SKM-1 treated with dmso at 0.1 percent for 144 hours (cell line): ENCODE measurements at regions not wholly inside any gene's neighbourhood (a gene's known extent, or its start where the extent isn't known, plus 50 kb on each side); places are given as distances from the start of the nearest gene placed in this dataset.

ENCODE experiments used
- DNase-seq: peaks from one replicate; lab custom pipeline; 2025; ENCODE audit not compliant: unreplicated experiment; lab: John Stamatoyannopoulos, UW

GRCh38 chr4:15270201-15270600, 157.6 kb upstream of the C1QTNF7 start:
- no peak for DNase-seq

- no peak for DNase-seq
Observed at GRCh38 chr4:15286041-15286440, 141.8 kb upstream of the C1QTNF7 start.

- DNase-seq: no peak
Observed at GRCh38 chr4:15291122-15291521, 136.7 kb upstream of the C1QTNF7 start.

DNA sequence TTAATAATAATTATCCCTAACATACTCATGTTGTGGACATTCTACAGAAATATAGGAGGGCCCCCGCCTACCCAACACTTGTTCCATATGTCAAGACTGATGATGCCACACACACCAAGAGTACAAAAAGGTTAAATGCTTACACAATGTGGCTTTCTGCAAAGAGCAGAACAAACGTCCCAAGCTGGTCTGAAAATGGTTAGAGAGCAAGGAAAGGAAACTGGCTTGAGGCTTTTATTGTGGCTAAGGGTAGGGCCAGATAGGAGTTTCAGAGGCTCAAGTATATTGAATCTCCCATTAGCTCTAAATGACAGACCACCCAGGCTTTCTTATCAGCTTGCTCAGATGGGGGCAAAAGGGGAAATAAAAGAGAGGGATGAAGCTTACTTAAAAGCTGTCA, 134.1 kb upstream of the C1QTNF7 start:
- DNase-seq: no peak

DNA sequence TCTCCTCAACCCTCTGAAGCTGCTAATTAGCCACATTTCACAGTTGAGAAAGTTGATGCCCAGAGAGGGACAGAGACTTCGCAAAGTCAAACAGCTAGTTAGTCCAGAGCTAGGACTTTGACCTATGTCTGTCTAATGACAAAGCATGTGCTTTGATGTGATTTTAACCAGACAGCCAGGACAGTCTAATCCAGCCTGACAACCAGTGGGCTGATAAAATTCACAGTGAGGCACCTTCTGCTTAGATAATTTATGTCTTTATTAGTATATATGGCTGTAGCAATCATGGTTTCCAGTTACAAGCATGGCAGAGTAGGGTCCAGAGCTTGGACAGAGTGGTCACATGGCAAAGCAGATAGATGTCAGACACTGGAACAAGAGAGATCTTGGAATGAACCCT, 133.6 kb upstream of the C1QTNF7 start:
- no peak for DNase-seq

GRCh38 chr4:15294832-15295231, 133.0 kb upstream of the C1QTNF7 start:
- DNase-seq: no peak

DNA sequence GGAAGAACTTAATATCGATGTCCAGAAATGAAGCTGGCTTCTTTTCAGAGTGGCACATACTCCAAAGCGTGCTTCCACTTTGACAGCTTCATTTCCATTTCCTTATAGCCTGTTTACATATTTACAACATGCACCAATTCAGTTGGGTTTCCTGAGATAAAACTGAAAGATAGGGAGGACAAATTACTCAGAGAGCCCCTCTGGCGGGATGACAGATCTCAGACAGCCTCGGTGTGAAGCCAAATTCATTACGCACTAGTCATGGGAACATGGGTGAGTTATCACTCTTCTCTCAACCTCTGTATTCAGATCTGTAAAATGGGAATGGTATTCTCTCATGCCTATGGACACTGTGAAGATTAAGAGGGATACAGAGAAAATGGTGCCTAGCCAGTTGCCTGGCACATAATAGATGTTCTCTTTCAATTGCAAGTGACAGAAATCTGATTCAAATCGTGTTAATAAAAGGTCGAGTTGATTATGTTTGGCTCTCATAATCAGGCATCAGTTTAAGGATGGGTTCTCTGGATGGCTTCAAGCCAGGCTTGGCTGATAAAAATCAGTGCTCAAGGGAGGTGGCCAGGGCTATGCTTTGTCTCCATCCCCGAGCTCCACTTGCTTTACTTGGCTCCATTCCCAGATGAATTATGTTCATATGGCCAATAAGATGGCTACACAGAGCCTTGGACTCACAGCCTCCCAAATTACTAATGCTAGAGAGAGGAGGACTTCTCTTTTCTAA, 132.2 kb upstream of the C1QTNF7 start:
- no peak for DNase-seq

DNA sequence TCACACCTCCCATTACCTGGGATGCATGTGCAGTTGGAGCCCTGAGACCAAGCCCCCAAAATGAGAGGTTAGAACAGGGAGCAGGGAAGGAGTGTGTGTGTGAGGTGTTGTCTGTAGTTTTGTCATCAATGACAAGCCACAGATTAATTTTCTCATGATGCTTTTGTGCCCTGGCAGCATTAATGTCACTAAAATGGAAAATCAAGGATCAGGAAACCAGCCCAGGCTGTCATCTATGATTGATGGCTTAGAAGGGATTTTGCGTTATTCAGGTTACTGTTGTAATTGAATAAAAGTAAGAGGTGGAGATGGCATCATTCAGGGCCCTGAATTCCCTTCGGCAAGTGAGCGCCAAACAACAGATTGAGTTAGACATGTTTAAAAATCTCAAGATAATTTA, 130.5 kb upstream of the C1QTNF7 start:
- DNase-seq: no peak

DNA sequence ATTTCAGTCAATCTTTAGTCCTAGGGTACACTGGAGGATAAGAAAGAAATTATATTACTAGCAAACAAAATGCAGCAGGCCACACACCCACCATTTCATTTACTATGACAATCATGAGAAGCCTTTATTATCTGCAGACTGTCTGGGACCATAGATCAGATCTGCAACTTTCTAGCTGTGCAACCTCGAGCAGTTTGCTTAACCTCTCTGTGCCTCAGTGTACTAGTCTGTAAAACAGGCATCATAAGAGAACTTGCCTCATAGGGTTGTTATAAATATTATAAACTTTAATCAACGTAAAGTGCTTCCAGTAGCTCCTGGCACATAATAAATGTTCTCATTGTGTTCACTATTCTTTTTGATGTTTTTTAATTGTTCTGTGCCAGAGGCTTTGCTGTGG, 128.2 kb upstream of the C1QTNF7 start:
- DNase-seq: no peak

- DNase-seq: no peak
Observed at GRCh38 chr4:15303052-15303641, 124.7 kb upstream of the C1QTNF7 start.

DNA sequence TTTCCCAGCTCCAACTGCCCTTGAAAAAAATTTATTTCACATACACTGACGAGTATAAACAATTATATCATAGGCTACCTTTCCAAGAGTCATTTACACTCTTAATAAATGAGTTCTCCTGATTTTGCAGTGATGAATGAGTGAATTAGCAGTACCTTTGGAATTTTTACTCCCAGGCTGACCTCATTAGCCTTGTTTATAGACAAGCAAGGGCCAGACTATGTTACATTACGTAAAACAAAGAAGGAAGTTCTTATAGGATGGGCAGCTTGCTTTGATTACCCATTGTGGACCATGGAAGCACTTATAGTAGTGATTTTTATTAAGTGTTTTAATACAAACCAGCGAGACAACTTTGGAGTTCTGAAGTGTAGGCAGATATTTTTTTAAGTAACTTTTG, 112.9 kb upstream of the C1QTNF7 start:
- DNase-seq: no peak

DNA sequence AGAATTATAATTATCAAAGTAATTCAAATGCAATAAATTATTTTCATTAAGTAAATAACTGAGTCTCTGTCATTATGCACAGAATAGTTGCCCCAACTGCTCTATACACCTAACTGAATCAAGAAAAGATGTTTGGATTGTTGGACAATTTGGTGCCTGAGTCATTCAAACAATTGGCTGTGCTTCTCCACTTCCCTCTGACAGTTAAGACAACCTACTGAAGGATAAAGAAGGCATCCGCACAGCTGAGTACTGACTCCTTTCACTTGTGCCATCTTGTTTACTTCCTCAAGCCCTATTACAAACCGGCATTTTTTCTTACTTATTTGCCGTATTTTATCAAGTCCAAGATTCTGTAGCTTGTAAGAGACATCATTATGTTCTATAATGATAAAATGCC, 110.6 kb upstream of the C1QTNF7 start:
- DNase-seq: no peak

DNA sequence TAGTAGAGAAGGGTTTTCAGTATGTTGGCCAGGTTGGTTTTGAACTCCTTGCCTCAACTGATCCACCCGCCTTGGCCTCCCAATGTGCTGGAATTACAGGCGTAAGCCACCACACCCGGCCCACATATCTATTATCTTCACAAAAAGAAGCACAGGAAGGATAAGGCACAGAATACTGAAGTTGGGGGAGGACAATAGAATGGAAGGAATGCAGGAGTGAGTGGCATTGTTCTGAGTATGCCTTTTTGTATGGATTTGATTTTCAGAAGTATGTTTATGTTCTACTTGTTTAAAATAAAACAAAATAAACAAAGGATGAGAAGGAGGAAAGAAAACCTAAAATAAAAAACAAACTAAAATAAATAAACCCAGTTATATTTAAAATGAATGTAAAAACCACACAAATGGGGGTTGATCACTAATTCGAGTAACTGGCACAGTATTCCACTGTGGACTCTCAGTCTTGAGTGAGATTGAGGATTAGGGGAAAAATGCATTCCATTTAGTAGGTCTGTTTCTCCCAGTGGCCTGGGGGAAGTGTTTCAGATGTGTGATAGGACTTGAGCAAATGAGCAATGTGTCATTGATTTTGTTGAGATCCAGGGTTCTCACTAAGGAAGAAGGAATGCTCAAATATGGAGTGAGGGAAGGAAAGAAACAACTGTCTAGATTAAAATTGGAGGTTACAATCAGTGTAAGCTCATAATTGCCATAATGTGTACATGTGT, 109.0 kb upstream of the C1QTNF7 start:
- DNase-seq: no peak

DNA sequence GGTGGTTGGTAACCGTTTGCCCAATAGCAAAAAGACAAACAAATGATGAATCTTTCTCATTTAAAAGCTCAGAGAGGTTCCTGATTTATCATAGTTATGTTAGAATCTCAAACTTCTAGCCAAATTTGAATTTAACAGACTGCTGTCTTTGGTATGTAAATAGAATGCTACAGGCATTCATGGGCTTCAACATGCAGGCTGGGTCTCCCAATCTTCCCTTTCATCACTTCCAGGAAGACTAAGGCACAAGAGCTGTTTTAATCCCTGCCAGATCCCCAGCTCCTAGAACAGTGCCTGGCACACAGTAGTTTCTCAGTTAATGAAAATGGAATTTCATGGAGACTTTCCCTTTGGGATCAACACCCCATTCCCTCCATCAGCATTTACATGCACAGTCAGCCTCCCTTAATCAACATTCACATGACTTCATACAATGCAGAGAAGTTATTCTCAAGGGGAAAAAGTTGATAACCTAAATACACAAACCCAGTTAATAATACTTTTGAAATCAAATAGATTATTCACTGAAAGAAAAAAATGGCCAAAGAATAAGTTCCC, 107.6 kb upstream of the C1QTNF7 start:
- DNase-seq: no peak

- no peak for DNase-seq
Observed at GRCh38 chr4:15322006-15322405, 105.8 kb upstream of the C1QTNF7 start.

DNA sequence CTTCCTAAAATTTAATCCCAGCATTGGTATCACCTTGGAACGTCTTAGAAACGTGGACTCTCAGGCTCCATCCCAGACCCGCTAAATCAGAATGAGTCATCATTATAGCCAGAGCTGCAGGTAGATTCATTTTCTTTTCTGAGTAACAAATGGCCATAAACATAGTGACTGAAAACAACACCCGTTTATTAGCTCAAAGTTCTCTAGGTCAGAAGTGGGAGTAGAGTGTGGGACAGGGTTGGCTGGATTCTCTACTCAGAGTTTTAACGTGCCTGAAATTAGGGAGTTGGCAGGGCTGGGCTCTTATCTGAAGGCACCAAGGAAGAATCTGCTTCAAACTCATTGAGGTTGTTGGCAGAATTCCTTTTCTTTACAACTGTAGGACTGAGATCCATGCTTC, 101.8 kb upstream of the C1QTNF7 start:
- DNase-seq: no peak

GRCh38 chr4:15327311-15328298, 100.2 kb upstream of the C1QTNF7 start:
- DNase-seq: no peak

GRCh38 chr4:15331930-15332329, 95.9 kb upstream of the C1QTNF7 start:
- DNase-seq: no peak

- no peak for DNase-seq
Observed at GRCh38 chr4:15332377-15332776, 95.5 kb upstream of the C1QTNF7 start.

GRCh38 chr4:15333692-15334633, 93.9 kb upstream of the C1QTNF7 start:
- DNase-seq: no peak
